Endothelial cell of umbilical vein (primary cell): ENCODE measurements at regions not wholly inside any gene's neighbourhood (a gene's known extent, or its start where the extent isn't known, plus 50 kb on each side); places are given as distances from the start of the nearest gene placed in this dataset.

ENCODE experiments used
- BruUV-seq: library from RNA; stranded (reverse); fragments of 400-500 nt; replicated peaks from 2 replicates; lab custom pipeline; 2021; lab: Mats Ljungman, UMichigan
- CTCF ChIA-PET: fragments of 300-600, 350-600 bp; sonication (Branson Sonifier 250); formaldehyde crosslinking; loops from one replicate; lab custom pipeline; 2021; ENCODE audit warnings: antibody characterized with exemption, inconsistent platforms; lab: Charles Lee
- POLR2A ChIA-PET: fragments of 300-600, 350-600 bp; sonication (Branson Sonifier 250); formaldehyde crosslinking; loops from one replicate; lab custom pipeline; 2021; ENCODE audit warnings: antibody characterized with exemption, inconsistent platforms; lab: Charles Lee
- DNase-seq: peaks from one replicate; pipeline ENCODE4 v3.0.0-alpha.2; 2011; ENCODE audit warnings: low read depth, low spot score
- FAIRE-seq: peaks from 2 replicates; lab custom pipeline; 2011; peaks lifted over from hg19 to GRCh38; lab: Jason Lieb, UNC
- H2AFZ ChIP-seq: 2 replicates; pipeline ENCODE4 v1.6.0; 2012; ENCODE audit warnings: low read depth, low read length, control low read depth, inconsistent platforms
- H3K27ac ChIP-seq: 2 replicates; pipeline ENCODE4 v1.5.1; 2011; ENCODE audit warnings: low read depth, mild to moderate bottlenecking, control low read depth, low read length, moderate library complexity; ENCODE audit not compliant: insufficient read depth
- H3K27me3 ChIP-seq, 2 experiments: 2 replicates each; pipeline versions ENCODE4 v1.6.0 to v1.6.1; 2011; ENCODE audit warnings: low read length in 2 of 2, mixed read lengths in 1 of 2; ENCODE audit not compliant: control insufficient read depth in 2 of 2, insufficient read depth in 2 of 2
- H3K36me3 ChIP-seq, 2 experiments: 2 replicates in 1 of 2; 3 replicates in 1 of 2; pipeline ENCODE4 v1.5.1; 2011; ENCODE audit warnings: low read length in 2 of 2, mild to moderate bottlenecking in 1 of 2, moderate library complexity in 1 of 2; ENCODE audit not compliant: control insufficient read depth in 2 of 2, insufficient read depth in 2 of 2; ENCODE audit errors: extremely low read depth in 1 of 2
- H3K4me1 ChIP-seq: 3 replicates; pipeline ENCODE4 v1.5.1; 2011; ENCODE audit warnings: mild to moderate bottlenecking, low read length; ENCODE audit not compliant: control insufficient read depth, insufficient read depth; ENCODE audit errors: extremely low read depth
- H3K4me2 ChIP-seq: 2 replicates; pipeline ENCODE4 v1.6.1; 2011; ENCODE audit warnings: low read length, control low read depth, mixed read lengths; ENCODE audit not compliant: insufficient read depth
- H3K4me3 ChIP-seq, 3 experiments: fragments of 200-600 bp in 1 of 3; sonication (generic), shearing (Covaris generic) in 1 of 3; replicated peaks in 1 of 3; 2 replicates each; pipeline ENCODE4 v1.5.1; 2011 to 2016; ENCODE audit warnings: control low read depth in 3 of 3, low read length in 3 of 3, mild to moderate bottlenecking in 2 of 3, inconsistent platforms in 1 of 3, low read depth in 1 of 3, moderate library complexity in 1 of 3; ENCODE audit not compliant: insufficient read depth in 1 of 3
- H3K79me2 ChIP-seq: 2 replicates; pipeline ENCODE4 v1.6.0; 2012; ENCODE audit warnings: low read length, inconsistent platforms; ENCODE audit not compliant: control insufficient read depth, insufficient read depth
- H3K9ac ChIP-seq: replicated peaks from 2 replicates; pipeline ENCODE3; 2011; ENCODE audit warnings: low read length, control low read depth; ENCODE audit not compliant: insufficient read depth; ENCODE audit errors: extremely low read depth
- H3K9me1 ChIP-seq: replicated peaks from 3 replicates; pipeline ENCODE4 v1.6.0; 2011; ENCODE audit warnings: mild to moderate bottlenecking, low read length; ENCODE audit not compliant: control insufficient read depth, insufficient read depth; ENCODE audit errors: extremely low read depth
- H3K9me3 ChIP-seq: replicated peaks from 2 replicates; pipeline ENCODE4 v1.5.1; 2012; ENCODE audit warnings: low read length, inconsistent platforms; ENCODE audit not compliant: control insufficient read depth, insufficient read depth
- H4K20me1 ChIP-seq: replicated peaks from 2 replicates; pipeline ENCODE3; 2011; ENCODE audit warnings: mild to moderate bottlenecking, low read length; ENCODE audit not compliant: control insufficient read depth, insufficient read depth; ENCODE audit errors: extremely low read depth
- CTCF ChIP-seq, 2 donors: IDR thresholded peaks; 1 replicate in 1 of 2; 2 replicates in 1 of 2; pipeline ENCODE4 v1.5.1; 2011; ENCODE audit warnings: low read length in 2 of 2, mild to moderate bottlenecking in 2 of 2, moderate library complexity in 2 of 2, control low read depth in 1 of 2, inconsistent platforms in 1 of 2, low read depth in 1 of 2; ENCODE audit not compliant: insufficient read depth in 1 of 2; ENCODE audit errors: extremely low read depth in 1 of 2
- EZH2 ChIP-seq: IDR thresholded peaks from 2 replicates; pipeline ENCODE4 v1.6.1; 2012; ENCODE audit warnings: borderline replicate concordance, low read depth, mild to moderate bottlenecking, moderate library complexity, low read length, inconsistent platforms; ENCODE audit not compliant: severe bottlenecking
- GATA2 ChIP-seq: IDR thresholded peaks from 2 replicates; pipeline ENCODE4 v1.7.0; 2011; ENCODE audit warnings: low read depth, mild to moderate bottlenecking, moderate library complexity, mixed read lengths, low read length; ENCODE audit not compliant: insufficient read length, insufficient read depth
- MAX ChIP-seq: IDR thresholded peaks from 2 replicates; pipeline ENCODE4 v1.6.1; 2011; ENCODE audit not compliant: insufficient read depth, insufficient read length
- MYC ChIP-seq: IDR thresholded peaks from one replicate; pipeline ENCODE4 v1.6.1; 2011; ENCODE audit warnings: mild to moderate bottlenecking, low read depth, low read length
- POLR2AphosphoS5 ChIP-seq: IDR thresholded peaks from 2 replicates; pipeline ENCODE4 v1.6.1; 2012; ENCODE audit warnings: low read depth, mild to moderate bottlenecking, control low read depth, low read length, moderate library complexity; ENCODE audit not compliant: insufficient read depth
- dilution Hi-C: fragments of 300-500 bp; cut with MboI; formaldehyde crosslinking; loops from one replicate; pipeline ENCODE4 v1.15.0; 2019; ENCODE audit warnings: low sequenced_read_pairs; ENCODE audit not compliant: extremely low pct_ligation_motif_present
- intact Hi-C: fragments of 100-400 bp; cut with micrococcal nuclease; formaldehyde crosslinking; loops from one replicate; pipeline ENCODE4 v1.10.0; 2022

GRCh38 chr5:114957384-114957783 is 212.3 kb downstream of the TRIM36 start:
- no peaks in the 10 kb centered on the region for H3K9me1 ChIP-seq
- no TSS peak for BruUV-seq
- H3K9me3 ChIP-seq = peaks cover 5% of the 10 kb centered on the region
- no peaks in the 10 kb centered on the region for H4K20me1 ChIP-seq
- POLR2A ChIA-PET = no interaction called here
- no peak overlapping the region for H3K9ac ChIP-seq
- DNase-seq (no peak), FAIRE-seq (no peak)
- no peak overlapping the region for H3K4me3 ChIP-seq
- CTCF ChIA-PET = no interaction called here
- H2AFZ ChIP-seq = no peak overlapping the region
- no peaks in the 10 kb centered on the region for H3K27me3 ChIP-seq
- intact Hi-C loops = no loop called here
- no peaks in the 10 kb centered on the region for H3K4me1 ChIP-seq
- H3K36me3 ChIP-seq = no peaks in the 10 kb centered on the region
- H3K4me2 ChIP-seq = no peak overlapping the region
- no peak overlapping the region for H3K27ac ChIP-seq
- TF ChIP-seq POLR2AphosphoS5 (no peak), EZH2 (no peak), MYC (no peak), GATA2 (no peak), MAX (no peak), CTCF (IDR thresholded peaks at IDR 0.05; ENCODE audit: extremely low read depth in 1 of 2, insufficient read depth in 1 of 2, low read depth in 1 of 2, low read length in 2 of 2) (no peak)
- no peaks in the 10 kb centered on the region for H3K79me2 ChIP-seq
- dilution Hi-C loops = no loop called here
